ENCODE measurements at regions not wholly inside any gene's neighbourhood (a gene's known extent, or its start where the extent isn't known, plus 50 kb on each side); places are given as distances from the start of the nearest gene placed in this dataset.

DNA sequence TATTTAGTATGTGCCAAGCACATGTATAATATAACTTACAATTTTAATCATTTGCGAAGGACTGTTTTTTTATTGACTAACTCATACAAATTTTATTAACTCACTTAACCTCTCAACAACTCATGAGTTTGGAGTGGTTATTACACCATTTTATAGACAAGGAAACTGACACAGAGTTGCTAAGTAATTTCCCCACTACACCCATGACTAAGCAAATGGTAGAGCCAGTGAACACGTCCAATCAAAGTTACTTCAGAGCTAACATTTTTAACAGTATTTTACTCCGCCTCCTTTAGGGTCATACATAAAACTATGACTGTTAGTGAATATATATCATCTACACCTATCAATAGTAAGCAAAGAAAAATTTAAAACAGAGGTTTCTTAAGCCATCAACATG, 556.7 kb upstream of the FSIP2 start:
- H3K27ac Mint-ChIP-seq, result no peak overlapping the region
- TF ChIP-seq, protein P1, sequence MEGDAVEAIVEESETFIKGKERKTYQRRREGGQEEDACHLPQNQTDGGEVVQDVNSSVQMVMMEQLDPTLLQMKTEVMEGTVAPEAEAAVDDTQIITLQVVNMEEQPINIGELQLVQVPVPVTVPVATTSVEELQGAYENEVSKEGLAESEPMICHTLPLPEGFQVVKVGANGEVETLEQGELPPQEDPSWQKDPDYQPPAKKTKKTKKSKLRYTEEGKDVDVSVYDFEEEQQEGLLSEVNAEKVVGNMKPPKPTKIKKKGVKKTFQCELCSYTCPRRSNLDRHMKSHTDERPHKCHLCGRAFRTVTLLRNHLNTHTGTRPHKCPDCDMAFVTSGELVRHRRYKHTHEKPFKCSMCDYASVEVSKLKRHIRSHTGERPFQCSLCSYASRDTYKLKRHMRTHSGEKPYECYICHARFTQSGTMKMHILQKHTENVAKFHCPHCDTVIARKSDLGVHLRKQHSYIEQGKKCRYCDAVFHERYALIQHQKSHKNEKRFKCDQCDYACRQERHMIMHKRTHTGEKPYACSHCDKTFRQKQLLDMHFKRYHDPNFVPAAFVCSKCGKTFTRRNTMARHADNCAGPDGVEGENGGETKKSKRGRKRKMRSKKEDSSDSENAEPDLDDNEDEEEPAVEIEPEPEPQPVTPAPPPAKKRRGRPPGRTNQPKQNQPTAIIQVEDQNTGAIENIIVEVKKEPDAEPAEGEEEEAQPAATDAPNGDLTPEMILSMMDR (conservative IDR thresholded peaks at IDR 0.05), result no peak
- H3K9ac ChIP-seq (ENCODE audit: extremely low read depth, low read length, poor library complexity, severe bottlenecking), result no peak overlapping the region
- H3K4me3 Mint-ChIP-seq, result no peak overlapping the region
- H3K4me1 Mint-ChIP-seq, result no peaks in the 10 kb centered on the region
- WGBS, 2 experiments (ENCODE audit: insufficient coverage in 1 of 2, insufficient read length in 1 of 2), result 96% methylated on average over 3 of the region's 3 CpGs; no CpG with 5 or more reads in 1 of the 2 experiments
- no peak overlapping the region for H3K27ac ChIP-seq (ENCODE audit: low read depth, low read length)
- no peaks in the 10 kb centered on the region for H3K27me3 ChIP-seq (ENCODE audit: control insufficient read depth, insufficient read depth, low read length, poor library complexity, severe bottlenecking)
- no peaks in the 10 kb centered on the region for H3K27me3 Mint-ChIP-seq (ENCODE audit: insufficient read depth)
- no peaks in the 10 kb centered on the region for H3K9me3 ChIP-seq (ENCODE audit: control insufficient read depth, low read length)
- H3K4me1 ChIP-seq (ENCODE audit: control insufficient read depth, insufficient read depth, low read length), result no peaks in the 10 kb centered on the region
- H3K36me3 Mint-ChIP-seq (ENCODE audit: low read depth), result no peaks in the 10 kb centered on the region
- no peaks in the 10 kb centered on the region for H3K36me3 ChIP-seq (ENCODE audit: control insufficient read depth, insufficient read depth, low read length)
- no peaks in the 10 kb centered on the region for H3K9me3 Mint-ChIP-seq
- H3K4me3 ChIP-seq (ENCODE audit: low read length), result no peak overlapping the region
- no peak for DNase-seq

DNA sequence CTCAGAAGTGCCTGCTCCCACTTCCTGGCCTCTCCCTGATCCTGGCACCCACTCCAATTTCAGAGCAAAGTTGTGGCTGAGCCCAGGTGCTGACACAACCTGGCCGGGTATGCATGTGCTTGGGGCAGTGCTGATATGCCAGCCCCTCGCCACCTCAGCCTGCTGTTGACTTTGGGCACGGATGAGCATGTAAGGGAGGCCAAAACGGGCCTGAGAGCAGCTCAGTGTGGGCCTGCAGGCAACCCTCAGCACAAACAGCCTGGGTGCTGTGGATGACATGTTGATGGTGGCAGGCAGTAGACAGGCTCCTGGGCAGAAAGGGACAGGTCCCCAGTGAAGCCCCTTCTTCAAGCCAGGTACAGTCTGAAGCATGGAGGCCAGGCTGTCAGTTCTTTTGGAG, 553.6 kb upstream of the FSIP2 start:
- no peaks in the 10 kb centered on the region for H3K36me3 ChIP-seq (ENCODE audit: control insufficient read depth, insufficient read depth, low read length)
- H3K27ac ChIP-seq (ENCODE audit: low read depth, low read length), result no peak overlapping the region
- Mint-ChIP-seq H3K27me3 (ENCODE audit: insufficient read depth) (no peaks in the 10 kb centered on the region), H3K9me3 (no peaks in the 10 kb centered on the region), H3K27ac (no peak overlapping the region), H3K36me3 (ENCODE audit: low read depth) (no peaks in the 10 kb centered on the region), H3K4me3 (no peak overlapping the region), H3K4me1 (no peaks in the 10 kb centered on the region)
- WGBS, 2 experiments (ENCODE audit: insufficient coverage in 1 of 2, insufficient read length in 1 of 2), result 93 to 100% methylated on average over 1 to 4 of the region's 4 CpGs
- TF ChIP-seq, protein P1 (conservative IDR thresholded peaks at IDR 0.05), result no peak
- no peaks in the 10 kb centered on the region for H3K27me3 ChIP-seq (ENCODE audit: control insufficient read depth, insufficient read depth, low read length, poor library complexity, severe bottlenecking)
- H3K9me3 ChIP-seq (ENCODE audit: control insufficient read depth, low read length), result no peaks in the 10 kb centered on the region
- no peak overlapping the region for H3K4me3 ChIP-seq (ENCODE audit: low read length)
- H3K4me1 ChIP-seq (ENCODE audit: control insufficient read depth, insufficient read depth, low read length), result no peaks in the 10 kb centered on the region
- no peak for DNase-seq
- no peak overlapping the region for H3K9ac ChIP-seq (ENCODE audit: extremely low read depth, low read length, poor library complexity, severe bottlenecking)

DNA sequence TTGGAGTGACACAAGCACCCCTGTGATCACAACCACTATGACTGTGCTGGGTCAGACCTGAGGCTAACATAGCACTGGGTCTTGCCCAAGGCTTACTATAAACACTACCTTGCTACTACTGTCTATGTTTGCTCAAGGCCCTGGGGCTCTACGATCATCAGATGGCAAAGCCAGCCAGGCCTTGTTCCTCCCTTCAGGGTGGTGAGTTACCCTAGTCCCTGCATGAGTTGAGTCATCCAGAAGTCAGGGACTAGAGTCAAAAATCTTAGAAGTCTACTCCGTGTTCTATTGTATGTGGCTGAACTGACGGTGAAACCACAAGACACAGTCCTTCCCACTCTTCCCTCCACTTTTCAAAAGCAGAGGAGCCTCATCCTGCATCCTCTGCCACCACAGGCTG, 551.2 kb upstream of the FSIP2 start:
- peaks cover 5% of the 10 kb centered on the region for H3K9me3 Mint-ChIP-seq
- DNase-seq, result no peak
- no peaks in the 10 kb centered on the region for H3K36me3 Mint-ChIP-seq (ENCODE audit: low read depth)
- Histone ChIP-seq H3K27me3 (ENCODE audit: control insufficient read depth, insufficient read depth, low read length, poor library complexity, severe bottlenecking) (no peaks in the 10 kb centered on the region), H3K9ac (ENCODE audit: extremely low read depth, low read length, poor library complexity, severe bottlenecking) (no peak overlapping the region), H3K4me3 (ENCODE audit: low read length) (no peak overlapping the region), H3K4me1 (ENCODE audit: control insufficient read depth, insufficient read depth, low read length) (no peaks in the 10 kb centered on the region), H3K9me3 (ENCODE audit: control insufficient read depth, low read length) (no peaks in the 10 kb centered on the region), H3K27ac (ENCODE audit: low read depth, low read length) (no peak overlapping the region), H3K36me3 (ENCODE audit: control insufficient read depth, insufficient read depth, low read length) (no peaks in the 10 kb centered on the region)
- no peaks in the 10 kb centered on the region for H3K4me1 Mint-ChIP-seq
- no peak overlapping the region for H3K4me3 Mint-ChIP-seq
- WGBS, 2 experiments (ENCODE audit: insufficient coverage in 1 of 2, insufficient read length in 1 of 2), result 90 to 100% methylated on average over 2 to 3 of the region's 3 CpGs
- TF ChIP-seq, protein P1 (conservative IDR thresholded peaks at IDR 0.05), result no peak
- H3K27me3 Mint-ChIP-seq (ENCODE audit: insufficient read depth), result no peaks in the 10 kb centered on the region
- no peak overlapping the region for H3K27ac Mint-ChIP-seq
